ENCODE measurements at regions not wholly inside any gene's neighbourhood (a gene's known extent, or its start where the extent isn't known, plus 50 kb on each side); places are given as distances from the start of the nearest gene placed in this dataset.

DNA sequence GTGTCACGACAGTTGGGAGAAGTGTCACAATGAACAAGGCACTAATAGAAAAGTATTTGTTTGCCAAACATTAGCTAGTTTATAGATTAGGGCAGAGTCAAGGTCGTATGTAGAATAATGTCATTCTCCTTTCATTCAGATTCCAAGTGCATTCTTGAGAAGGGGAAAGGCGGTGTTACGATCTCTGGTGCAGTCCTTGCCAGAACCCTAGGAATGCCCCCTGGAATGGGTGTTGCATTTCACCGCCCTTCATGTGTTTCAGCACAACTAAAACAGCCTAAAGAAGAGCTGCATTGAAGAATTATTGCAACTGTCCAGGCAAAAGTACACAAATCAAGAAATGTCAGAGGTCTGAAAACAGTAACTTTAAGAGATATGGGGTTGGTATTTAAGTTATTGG is 721.0 kb upstream of the WWC1 start:
- DNase-seq = no peak

GRCh38 chr5:167571824-167572223 is 719.6 kb upstream of the WWC1 start:
- no peak for DNase-seq

DNA sequence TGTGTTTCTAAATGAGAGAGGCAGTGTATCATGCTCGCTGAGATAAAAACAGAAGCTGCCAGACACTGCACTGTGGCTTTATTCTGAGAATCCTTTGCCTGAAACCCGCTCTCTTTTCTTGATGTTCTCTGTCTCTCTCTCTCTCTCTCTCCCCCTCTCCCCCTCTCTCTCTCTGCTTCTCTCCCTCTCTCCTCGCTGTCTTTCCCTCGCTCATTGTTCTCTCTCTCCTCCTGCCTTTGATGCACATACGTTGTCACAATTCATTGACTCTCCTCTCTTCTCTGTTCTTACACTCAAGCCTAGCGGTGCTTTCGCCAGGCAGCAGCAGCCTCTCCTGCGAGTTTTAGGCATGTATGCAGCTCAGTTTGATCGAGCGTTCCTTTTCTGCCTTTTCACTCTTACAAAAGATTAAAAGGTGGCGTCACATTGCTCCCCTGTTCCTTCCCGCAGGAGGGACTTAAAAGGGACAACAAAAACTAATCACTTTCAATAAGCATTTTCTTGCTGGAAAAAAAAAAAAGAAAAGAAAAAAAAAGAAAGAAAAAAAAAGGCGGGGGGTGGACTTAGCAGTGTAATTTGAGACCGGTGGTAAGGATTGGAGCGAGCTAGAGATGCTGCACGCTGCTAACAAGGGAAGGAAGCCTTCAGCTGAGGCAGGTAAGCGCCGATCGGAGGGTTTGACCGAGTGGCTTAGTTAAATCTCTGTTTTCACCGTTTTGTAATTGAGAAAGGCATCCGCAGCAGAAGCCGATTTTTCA is 717.9 kb upstream of the WWC1 start:
- DNase-seq = peak; percentile 55 to 64

DNA sequence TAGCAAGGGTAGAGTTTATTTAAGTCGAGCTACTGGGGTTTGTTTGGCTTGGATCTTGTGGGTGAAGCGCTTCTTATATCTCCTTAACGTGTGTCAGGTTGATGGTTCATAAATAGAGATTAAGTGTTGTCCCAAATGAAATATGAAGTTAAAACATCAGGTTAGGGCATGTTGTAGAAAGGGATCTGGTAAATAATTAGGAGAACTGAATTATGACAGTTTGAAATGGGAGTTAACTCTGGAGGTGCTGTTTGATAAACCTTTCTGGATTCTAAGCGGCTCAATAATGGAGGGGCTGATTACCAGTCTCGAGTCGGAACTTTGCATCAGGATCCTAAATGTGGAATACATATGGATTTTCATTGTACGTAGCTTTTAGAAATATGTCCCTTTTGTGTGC is 717.0 kb upstream of the WWC1 start:
- DNase-seq = no peak

DNA sequence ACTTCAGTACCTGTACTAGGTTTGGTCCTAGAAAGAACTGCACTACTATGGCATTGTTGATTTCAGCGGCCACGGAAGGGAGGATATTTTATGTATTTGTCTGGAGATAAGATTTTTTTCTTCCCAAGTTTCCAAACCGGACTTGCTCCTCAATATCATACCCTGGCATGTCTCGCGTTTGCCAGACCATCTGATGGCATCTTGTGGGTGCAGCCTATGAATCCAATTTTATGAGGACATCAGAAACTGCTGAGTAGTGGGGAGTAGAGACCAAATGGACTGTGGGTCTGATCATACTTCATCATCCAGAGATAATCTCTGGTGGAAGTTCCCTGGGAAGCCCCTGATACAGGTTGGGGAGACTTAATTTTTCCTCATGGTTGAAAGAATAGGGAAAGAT is 716.1 kb upstream of the WWC1 start:
- no peak for DNase-seq

DNA sequence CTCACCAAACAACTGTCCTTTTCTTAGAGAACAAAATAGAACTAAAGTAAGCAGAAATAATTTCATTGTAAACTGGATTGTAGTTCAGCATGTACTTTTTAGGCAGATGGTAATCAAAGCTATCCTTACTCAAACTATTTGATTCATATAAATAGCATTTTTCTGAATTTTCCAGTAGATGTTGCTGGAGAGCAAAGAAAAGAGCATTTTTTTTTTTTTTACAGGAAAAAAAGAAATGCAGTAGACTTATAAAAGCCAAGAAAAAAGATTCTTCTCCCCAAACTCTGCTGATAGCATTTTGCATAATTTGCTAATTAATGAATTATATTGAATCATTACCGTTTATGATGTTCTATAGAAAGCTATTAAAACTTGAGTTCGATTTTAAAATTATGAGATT is 715.3 kb upstream of the WWC1 start:
- DNase-seq = no peak

- DNase-seq = no peak
Measured at GRCh38 chr5:167576897-167577296, 714.5 kb upstream of the WWC1 start.

GRCh38 chr5:167577616-167578015 is 713.8 kb upstream of the WWC1 start:
- DNase-seq = no peak

- DNase-seq = no peak
Measured at GRCh38 chr5:167578977-167579692, 712.3 kb upstream of the WWC1 start.

DNA sequence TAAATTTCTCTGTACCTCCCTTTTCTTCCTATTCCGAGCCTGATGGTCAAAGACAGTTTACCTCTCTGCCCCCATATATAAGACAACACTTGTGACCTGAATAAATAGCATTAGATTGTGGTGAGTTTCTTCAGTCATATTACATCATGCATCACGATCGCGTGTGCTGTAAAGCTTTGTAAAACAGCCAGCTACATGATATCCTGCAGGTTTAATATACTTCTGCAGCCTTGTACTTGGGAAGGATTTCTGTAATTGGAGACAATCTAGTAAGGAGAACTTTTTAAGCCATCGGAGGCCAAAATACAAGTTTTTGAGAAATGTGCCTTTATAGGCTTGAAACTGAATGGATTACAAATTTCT is 711.8 kb upstream of the WWC1 start:
- DNase-seq = no peak

- no peak for DNase-seq
Measured at GRCh38 chr5:167580608-167581007, 710.8 kb upstream of the WWC1 start.

DNA sequence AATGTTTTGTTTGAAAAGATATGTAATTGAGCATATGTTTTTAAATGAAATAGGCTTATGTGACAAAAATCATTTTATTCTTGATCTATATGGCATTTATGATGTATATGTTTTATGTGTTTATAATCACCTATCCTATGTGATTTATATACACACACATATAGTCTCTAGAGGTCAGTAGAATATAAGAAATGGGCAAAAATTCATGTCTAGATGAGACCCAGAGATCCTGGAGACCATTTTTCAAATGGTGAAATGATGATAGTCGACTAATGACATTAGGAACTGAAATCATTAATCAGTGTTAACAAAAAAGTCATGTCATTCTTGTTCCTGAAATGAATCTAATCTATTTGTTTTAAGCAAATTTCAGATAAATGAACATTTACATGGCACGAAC is 709.2 kb upstream of the WWC1 start:
- DNase-seq = no peak

- no peak for DNase-seq
Measured at GRCh38 chr5:167582886-167583285, 708.6 kb upstream of the WWC1 start.

DNA sequence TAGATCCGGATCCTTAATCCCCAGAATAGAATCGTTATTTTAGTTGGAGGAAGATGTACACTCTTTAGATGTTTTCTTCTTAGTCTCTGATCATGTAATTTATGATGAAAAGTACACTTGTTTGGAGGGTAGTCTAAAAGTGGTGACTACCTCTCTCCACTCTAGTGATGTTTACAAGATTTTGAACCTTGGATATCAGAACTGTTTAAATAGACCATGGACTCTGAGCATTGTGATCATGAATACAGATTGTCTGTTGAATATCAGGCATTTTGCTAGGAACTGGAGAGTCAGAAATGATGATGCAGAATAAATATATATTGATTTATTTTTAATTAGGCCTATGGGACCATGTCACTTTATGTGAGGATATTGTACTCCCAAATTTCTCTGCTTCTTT is 706.3 kb upstream of the WWC1 start:
- no peak for DNase-seq

DNA sequence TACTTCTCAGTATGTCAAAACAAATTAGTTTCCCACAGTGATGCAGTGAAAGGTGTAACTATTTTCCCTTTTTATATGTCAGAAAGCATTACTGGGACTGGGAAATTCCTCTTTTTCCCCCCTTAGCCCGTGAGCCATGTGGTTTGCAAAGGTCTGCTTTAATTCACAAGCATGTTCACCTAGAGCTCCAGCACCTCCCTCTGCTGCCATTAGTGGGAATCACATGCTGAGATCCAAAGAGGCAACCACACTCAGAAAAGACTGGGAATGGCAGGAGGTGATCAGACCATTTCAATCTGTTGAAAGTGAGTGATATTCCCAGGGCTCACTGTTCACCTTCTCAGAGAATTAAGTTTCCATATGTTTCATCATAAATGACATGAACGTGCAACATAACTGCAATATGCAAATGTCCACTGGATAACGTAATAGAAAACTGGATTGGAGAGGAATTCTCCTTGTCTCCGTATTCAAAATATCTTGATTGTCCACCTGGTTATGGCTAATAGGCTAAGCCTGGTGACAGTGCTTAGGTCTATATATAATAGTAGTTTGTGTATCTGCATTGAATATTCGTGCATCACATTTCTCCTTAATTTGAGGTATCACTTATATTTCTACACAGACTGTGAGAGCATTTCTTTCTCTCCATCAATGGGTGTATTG is 703.5 kb upstream of the WWC1 start:
- peak; percentile 63 to 66 for DNase-seq

- no peak for DNase-seq
Measured at GRCh38 chr5:167592114-167592513, 699.3 kb upstream of the WWC1 start.

- DNase-seq = no peak
Measured at GRCh38 chr5:167593329-167594060, 698.0 kb upstream of the WWC1 start.

DNA sequence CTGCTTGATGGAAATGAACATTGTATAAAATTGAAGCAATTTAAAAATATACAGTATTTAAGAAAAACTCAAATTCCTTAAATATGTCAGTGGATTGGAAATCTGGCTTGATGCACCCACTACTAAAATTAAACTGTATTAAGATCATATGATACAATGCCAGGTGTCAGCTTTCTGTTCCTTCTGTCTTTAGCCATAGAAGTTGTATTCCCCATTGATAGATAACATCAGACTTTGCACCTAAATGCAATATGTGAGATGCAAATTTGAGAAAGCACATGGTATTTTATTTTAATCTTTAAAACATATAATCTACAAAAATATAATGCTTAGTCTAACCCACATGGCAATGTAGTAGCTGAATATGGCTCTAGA is 697.4 kb upstream of the WWC1 start:
- DNase-seq = no peak

DNA sequence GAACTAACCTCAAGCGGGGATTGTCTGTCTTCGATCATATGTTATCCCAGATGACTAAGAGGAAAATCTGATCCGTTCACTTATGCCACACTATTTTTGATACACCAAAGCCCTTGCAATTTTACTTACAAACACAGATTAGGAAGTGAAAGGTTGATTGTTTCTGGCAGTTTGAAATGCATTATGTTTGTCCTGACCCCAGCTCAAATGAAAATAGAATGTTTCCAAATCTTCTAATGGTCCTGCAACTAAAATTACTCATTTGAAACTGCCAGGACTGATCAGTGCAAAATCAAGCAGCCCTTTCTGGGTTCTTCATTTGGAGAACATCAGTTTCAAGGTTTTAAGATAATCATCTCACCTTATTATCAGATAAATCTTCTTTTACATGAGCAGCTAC is 696.7 kb upstream of the WWC1 start:
- DNase-seq = no peak

GRCh38 chr5:167595196-167595595 is 696.2 kb upstream of the WWC1 start:
- no peak for DNase-seq

- no peak for DNase-seq
Measured at GRCh38 chr5:167598166-167598565, 693.3 kb upstream of the WWC1 start.

DNA sequence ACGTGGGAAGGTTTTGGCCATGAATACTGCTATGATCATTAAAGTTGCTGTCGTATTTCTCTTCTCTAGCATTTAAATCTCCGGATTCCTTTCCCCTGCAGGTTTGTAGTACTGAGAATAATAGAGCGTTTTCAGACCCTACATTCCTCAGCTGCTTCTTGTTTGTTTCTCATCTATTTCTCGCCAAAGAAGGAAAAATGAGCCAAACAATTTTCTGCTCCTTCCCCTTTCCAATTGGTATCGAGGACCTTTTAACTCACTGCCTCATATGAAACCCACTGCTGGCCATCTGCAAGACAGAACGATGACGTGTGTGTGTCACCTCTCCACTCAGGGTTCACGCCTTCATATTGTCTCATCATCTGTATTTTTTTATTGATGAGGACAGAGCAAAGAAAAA is 689.4 kb upstream of the WWC1 start:
- DNase-seq = no peak

DNA sequence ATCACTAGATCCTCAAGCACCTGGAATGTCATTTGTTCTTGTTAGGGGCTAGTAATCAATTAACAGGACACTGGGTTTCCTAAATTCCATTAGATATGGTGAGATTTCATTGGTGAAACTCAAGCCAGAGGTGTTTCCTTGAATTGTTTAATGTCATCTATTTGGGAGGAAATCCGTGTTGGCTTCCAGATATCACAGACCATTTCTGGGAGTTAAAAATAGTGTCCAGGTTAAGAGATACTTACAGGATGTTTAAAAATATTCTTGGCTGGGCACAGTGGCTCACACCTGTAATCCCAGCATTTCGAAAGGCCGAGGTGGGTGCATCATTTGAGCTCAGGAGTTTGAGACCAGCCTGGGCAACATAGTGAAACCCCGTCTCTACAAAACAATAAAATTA is 688.3 kb upstream of the WWC1 start:
- DNase-seq = no peak

All from NCI-H2081 (cell line).